ENCODE measurements at regions not wholly inside any gene's neighbourhood (a gene's known extent, or its start where the extent isn't known, plus 50 kb on each side); places are given as distances from the start of the nearest gene placed in this dataset.
A peak's percentile ranks its signal among the peaks of the same experiment; 100 is the strongest.

DNA sequence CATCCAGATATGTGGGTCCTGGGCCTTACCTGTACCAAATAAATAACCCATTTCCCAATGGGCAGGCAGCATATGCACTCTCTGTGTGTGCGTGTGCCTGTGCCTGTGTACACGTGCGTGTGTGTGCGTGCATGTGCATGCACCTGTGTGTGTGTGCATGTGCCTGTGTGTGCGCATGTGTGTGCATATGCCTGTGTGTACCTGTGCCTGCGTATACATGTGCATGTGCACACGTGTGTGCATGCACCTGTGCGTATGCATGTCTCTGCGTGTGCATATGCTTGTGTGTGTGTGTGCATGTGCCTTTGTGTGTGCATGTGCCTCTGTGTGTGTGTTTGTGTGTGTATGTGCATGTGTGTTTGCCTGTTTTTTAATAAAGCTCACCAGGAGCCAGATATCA, 197.1 kb downstream of the PHETA1 start:
- DNase-seq = no peak

GRCh38 chr12:111171345-111171744, 197.6 kb downstream of the PHETA1 start:
- no peak for DNase-seq

- no peak for DNase-seq
Observed at GRCh38 chr12:111170543-111170942, 198.4 kb downstream of the PHETA1 start.

GRCh38 chr12:111169456-111169855, 199.4 kb downstream of the PHETA1 start:
- DNase-seq = no peak

DNA sequence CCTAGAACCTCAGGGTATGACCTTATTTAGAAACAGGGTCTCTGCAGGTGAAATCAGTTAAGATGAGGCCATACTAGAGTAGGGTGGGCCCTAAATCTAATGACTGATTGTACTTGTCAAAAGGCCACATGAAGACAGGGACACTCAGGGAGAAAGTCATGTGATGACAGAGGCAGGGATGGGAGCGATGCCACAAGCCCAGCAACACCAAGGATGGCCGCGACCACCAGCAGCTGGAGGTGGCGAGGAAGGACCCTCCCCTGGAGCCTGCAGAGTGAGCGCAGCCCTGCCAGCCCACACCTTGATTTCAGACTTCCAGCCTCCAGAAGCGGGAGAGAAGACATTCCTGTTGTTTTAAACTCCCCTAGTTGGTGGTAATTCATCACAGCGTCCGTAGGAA, 199.9 kb downstream of the PHETA1 start:
- no peak for DNase-seq

DNA sequence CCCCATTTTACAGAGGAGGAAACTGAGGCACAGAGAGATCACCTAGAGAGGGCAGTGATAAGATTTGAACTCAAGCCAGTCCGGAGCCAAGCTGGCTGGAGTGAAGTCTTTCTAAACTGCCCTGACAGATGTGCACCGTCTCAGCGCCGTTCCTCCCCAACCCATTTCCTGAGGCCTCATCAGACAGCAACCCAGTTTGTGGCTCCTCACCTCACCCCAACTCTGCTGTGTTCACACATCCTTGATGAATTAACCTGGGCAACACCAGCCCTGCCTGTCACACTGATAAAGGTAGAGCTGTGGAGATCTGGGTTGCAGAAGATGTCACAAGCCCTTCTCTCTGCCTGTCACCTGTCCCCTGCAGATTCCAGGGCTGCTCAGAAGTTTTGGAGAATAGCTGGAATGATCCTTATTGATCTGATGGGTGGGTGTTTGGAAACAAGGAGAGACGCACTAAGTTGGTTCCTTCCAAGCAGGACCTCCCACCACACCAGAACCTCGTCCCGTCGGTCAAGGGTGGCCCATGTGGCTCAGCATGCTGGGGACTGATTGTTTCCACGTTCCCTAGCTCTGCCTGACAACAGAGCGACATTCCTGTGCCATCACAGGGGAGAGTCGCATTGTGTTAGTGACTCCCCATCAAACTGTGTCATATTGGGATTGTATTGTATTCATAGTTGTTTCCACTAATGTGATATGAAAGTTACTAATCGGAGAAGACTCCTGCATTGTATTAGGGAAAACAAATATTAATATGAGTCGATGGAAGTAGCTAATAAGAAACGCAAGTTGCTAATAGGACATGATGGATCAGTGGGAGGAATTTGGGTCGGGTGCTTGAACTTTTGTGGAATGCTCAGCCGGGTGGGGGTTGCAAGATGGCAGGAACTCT, 200.6 kb downstream of the PHETA1 start:
- no peak for DNase-seq

- DNase-seq = peak; percentile 50
Observed at GRCh38 chr12:111166779-111167540, 201.9 kb downstream of the PHETA1 start.

GRCh38 chr12:111164833-111165525, 203.9 kb downstream of the PHETA1 start:
- DNase-seq = no peak

DNA sequence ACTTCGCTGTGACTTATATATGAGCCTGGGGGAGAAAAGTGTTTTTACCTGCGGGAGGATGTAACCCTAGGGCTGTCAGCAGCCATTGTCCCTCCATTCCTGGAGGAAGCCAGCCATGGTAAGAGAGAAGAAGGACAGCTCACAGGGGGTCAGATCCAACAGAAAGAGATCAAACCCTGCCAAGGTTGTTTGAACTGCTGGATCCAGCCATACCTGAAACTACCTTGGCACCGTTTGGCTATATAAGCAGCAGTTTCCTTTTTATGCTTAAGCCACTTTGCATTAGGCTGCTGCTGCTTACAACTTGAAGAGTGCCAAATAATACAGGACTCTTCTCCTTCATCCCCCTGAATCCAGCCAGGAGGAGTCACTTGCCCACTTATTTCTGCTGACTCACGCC, 205.5 kb downstream of the PHETA1 start:
- DNase-seq = no peak

- DNase-seq = no peak
Observed at GRCh38 chr12:111161898-111162297, 207.0 kb downstream of the PHETA1 start.

DNA sequence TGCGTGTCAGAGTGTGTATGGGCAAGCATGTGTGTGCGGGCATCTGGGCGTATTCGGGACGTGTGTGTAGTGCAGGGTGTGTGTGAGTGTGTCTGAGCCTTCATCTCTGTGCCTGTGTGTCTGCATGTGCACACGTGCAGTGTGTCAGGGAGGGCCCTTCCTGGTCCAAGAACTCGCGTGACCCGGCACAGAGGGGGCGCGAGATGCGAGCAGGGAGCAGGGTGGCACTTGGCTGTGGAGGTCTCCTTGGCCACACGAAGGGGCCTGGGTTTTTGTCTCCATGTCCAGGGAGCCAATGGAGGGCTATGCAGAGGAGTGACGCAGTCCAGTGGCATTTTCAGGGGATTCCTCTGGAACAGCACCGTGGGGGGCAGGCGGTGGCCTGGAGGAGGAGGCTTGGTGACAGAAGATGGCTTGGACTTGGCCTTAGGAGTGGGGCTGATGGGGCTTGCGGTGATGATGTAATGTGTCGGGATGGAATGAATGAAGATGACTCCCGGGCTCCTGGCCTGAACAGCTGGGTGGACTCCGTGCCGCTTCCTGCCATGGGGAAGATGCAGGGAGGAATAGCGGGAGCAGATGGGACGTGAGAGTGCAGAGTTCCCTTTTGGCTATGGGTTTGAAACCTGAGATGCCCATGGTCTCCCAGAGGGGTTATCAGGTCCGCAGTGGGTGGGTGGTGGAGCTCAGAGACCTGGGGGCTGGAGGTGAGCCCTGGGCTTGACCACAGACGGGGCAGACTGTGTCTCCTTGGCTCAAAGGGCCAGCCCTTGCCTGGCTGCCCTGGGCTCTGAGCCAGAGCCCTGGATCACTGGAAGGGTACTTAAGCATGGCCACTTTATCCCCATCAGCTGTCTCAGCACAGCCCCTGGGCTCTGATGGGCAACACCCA, 208.3 kb downstream of the PHETA1 start:
- peak; percentile 41 for DNase-seq

DNA sequence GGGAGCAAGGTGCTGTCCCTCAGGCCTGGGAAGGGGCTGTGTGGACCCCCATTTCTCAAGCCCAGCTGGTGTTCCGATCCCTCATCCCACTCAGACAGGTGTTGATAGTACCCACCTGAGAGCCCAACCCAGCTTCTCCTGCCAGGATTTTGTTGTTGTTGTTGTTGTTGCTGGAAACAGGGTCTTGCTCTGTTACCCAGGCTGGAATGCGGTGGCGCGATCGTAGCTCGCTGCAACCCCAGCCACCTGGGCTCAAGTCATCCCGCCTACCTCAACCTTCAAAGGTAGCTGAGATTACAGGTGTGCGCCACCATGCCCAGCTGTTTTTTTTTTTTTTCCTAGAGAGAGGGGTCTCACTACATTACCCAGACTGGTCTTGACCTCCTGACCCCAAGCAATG, 209.9 kb downstream of the PHETA1 start:
- DNase-seq = no peak

- DNase-seq = no peak
Observed at GRCh38 chr12:111157486-111157885, 211.4 kb downstream of the PHETA1 start.

DNA sequence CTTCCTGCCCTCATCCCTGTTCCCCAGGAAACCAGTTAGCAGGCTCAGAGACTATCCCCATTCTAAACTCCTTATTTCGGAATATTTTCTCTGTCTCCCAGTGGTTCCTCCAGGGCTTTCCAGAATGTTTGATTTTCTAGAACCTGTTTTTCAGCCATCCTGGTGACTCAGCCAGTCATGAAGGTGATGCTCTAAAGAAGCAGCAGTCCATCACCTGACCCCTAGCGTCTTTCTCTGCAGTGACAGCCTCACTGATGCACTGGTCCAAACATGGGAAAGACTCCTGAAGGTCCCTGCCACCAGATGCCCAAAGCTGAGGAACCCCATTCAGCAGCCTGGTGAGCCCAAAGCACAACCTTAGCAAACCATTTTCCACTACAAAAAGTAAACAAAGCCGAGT, 212.6 kb downstream of the PHETA1 start:
- no peak for DNase-seq

GRCh38 chr12:111155521-111155920, 213.4 kb downstream of the PHETA1 start:
- no peak for DNase-seq

- no peak for DNase-seq
Observed at GRCh38 chr12:111155020-111155419, 213.9 kb downstream of the PHETA1 start.

DNA sequence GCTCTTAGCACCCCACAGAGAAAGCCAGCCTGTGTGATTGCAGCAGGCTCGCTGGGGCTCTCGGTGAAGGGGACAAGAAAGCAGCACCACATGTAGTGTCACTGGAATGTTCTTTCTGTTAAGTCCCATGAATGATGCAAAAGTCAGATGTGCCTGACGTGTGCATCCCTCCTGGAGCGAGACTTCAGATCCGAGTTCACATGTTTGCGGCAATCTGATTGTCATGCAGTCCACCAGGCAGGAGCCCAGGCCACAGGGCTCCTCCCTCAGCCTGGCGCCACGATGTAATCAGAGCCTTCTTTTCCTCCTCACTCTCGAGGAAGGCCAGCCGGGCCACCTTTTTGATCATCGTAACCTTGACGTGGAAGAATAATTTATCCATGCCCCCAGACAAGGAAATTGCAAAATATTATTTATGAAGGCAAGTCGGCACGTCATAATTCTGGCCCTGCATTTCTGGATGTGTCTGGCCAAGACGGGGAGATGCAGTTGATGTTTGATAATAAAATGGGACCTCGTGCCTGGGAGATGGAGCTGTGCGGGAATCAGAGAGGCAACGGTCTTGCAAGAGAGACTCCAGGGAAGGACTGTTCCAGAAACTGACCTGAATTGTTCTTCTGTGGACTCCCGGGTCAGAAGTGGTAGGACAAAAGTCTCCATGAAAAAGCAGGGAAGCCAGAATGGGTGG, 214.6 kb downstream of the PHETA1 start:
- no peak for DNase-seq

- DNase-seq = no peak
Observed at GRCh38 chr12:111152561-111152960, 216.3 kb downstream of the PHETA1 start.

GRCh38 chr12:111150921-111151840, 217.7 kb downstream of the PHETA1 start:
- no peak for DNase-seq

- DNase-seq = no peak
Observed at GRCh38 chr12:111150360-111150759, 218.5 kb downstream of the PHETA1 start.

- DNase-seq = no peak
Observed at GRCh38 chr12:111149299-111149698, 219.6 kb downstream of the PHETA1 start.
